Liver (tissue), 3 donors: ENCODE measurements at regions not wholly inside any gene's neighbourhood (a gene's known extent, or its start where the extent isn't known, plus 50 kb on each side); places are given as distances from the start of the nearest gene placed in this dataset.
A peak's percentile ranks its signal among the peaks of the same experiment; 100 is the strongest.

Experiments
- CTCF ChIP-seq: fragments of 150-350 bp; IDR thresholded peaks from 2 replicates; pipeline ENCODE4 v1.5.1; 2017; ENCODE audit warnings: improper control_type of control experiment, low read depth, low read length; ENCODE audit not compliant: missing input control
- GABPA ChIP-seq, 2 donors: IDR thresholded peaks in 1 of 2; conservative IDR thresholded peaks in 1 of 2; 2 replicates each; pipeline ENCODE4 v1.6.1; 2016; ENCODE audit warnings: antibody characterized with exemption in 2 of 2, mild to moderate bottlenecking in 1 of 2, moderate library complexity in 1 of 2
- MAX ChIP-seq: IDR thresholded peaks from 2 replicates; pipeline ENCODE4 v1.6.1; 2016; ENCODE audit warnings: antibody characterized with exemption
- REST ChIP-seq: IDR thresholded peaks from 2 replicates; pipeline ENCODE4 v1.6.1; 2016; ENCODE audit warnings: antibody characterized with exemption, mild to moderate bottlenecking
- SP1 ChIP-seq: IDR thresholded peaks from 2 replicates; pipeline ENCODE4 v1.6.1; 2018; ENCODE audit warnings: antibody characterized with exemption, mild to moderate bottlenecking
- TAF1 ChIP-seq: conservative IDR thresholded peaks from 2 replicates; pipeline ENCODE4 v1.6.1; 2016; ENCODE audit warnings: antibody characterized with exemption, mild to moderate bottlenecking
- donor health status: healthy.
- donor health status: healthy.

GRCh38 chr6:14310960-14311359 lies 193.4 kb downstream of the CD83 start:
- no peak for TF ChIP-seq CTCF
- TF ChIP-seq GABPA (IDR thresholded peaks at IDR 0.05 in 1 of 2, conservative IDR thresholded peaks at IDR 0.05 in 1 of 2): no peak
- peak; percentile 52 for TF ChIP-seq REST
- TF ChIP-seq TAF1: no peak
- TF ChIP-seq SP1: peak; percentile 59
- TF ChIP-seq MAX: peak; percentile 69
